Endothelial cell of umbilical vein (primary cell): ENCODE measurements at regions not wholly inside any gene's neighbourhood (a gene's known extent, or its start where the extent isn't known, plus 50 kb on each side); places are given as distances from the start of the nearest gene placed in this dataset.

ENCODE experiments used
- BruUV-seq: library from RNA; stranded (reverse); fragments of 400-500 nt; replicated peaks from 2 replicates; lab custom pipeline; 2021; lab: Mats Ljungman, UMichigan
- CTCF ChIA-PET: fragments of 300-600, 350-600 bp; sonication (Branson Sonifier 250); formaldehyde crosslinking; loops from one replicate; lab custom pipeline; 2021; ENCODE audit warnings: antibody characterized with exemption, inconsistent platforms; lab: Charles Lee
- POLR2A ChIA-PET: fragments of 300-600, 350-600 bp; sonication (Branson Sonifier 250); formaldehyde crosslinking; loops from one replicate; lab custom pipeline; 2021; ENCODE audit warnings: antibody characterized with exemption, inconsistent platforms; lab: Charles Lee
- DNase-seq: peaks from one replicate; pipeline ENCODE4 v3.0.0-alpha.2; 2011; ENCODE audit warnings: low read depth, low spot score
- FAIRE-seq: peaks from 2 replicates; lab custom pipeline; 2011; peaks lifted over from hg19 to GRCh38; lab: Jason Lieb, UNC
- H2AFZ ChIP-seq: 2 replicates; pipeline ENCODE4 v1.6.0; 2012; ENCODE audit warnings: low read depth, low read length, control low read depth, inconsistent platforms
- H3K27ac ChIP-seq: 2 replicates; pipeline ENCODE4 v1.5.1; 2011; ENCODE audit warnings: low read depth, mild to moderate bottlenecking, control low read depth, low read length, moderate library complexity; ENCODE audit not compliant: insufficient read depth
- H3K27me3 ChIP-seq, 2 experiments: 2 replicates each; pipeline versions ENCODE4 v1.6.0 to v1.6.1; 2011; ENCODE audit warnings: low read length in 2 of 2, mixed read lengths in 1 of 2; ENCODE audit not compliant: control insufficient read depth in 2 of 2, insufficient read depth in 2 of 2
- H3K36me3 ChIP-seq, 2 experiments: 2 replicates in 1 of 2; 3 replicates in 1 of 2; pipeline ENCODE4 v1.5.1; 2011; ENCODE audit warnings: low read length in 2 of 2, mild to moderate bottlenecking in 1 of 2, moderate library complexity in 1 of 2; ENCODE audit not compliant: control insufficient read depth in 2 of 2, insufficient read depth in 2 of 2; ENCODE audit errors: extremely low read depth in 1 of 2
- H3K4me1 ChIP-seq: 3 replicates; pipeline ENCODE4 v1.5.1; 2011; ENCODE audit warnings: mild to moderate bottlenecking, low read length; ENCODE audit not compliant: control insufficient read depth, insufficient read depth; ENCODE audit errors: extremely low read depth
- H3K4me2 ChIP-seq: 2 replicates; pipeline ENCODE4 v1.6.1; 2011; ENCODE audit warnings: low read length, control low read depth, mixed read lengths; ENCODE audit not compliant: insufficient read depth
- H3K4me3 ChIP-seq, 3 experiments: fragments of 200-600 bp in 1 of 3; sonication (generic), shearing (Covaris generic) in 1 of 3; replicated peaks in 1 of 3; 2 replicates each; pipeline ENCODE4 v1.5.1; 2011 to 2016; ENCODE audit warnings: control low read depth in 3 of 3, low read length in 3 of 3, mild to moderate bottlenecking in 2 of 3, inconsistent platforms in 1 of 3, low read depth in 1 of 3, moderate library complexity in 1 of 3; ENCODE audit not compliant: insufficient read depth in 1 of 3
- H3K79me2 ChIP-seq: 2 replicates; pipeline ENCODE4 v1.6.0; 2012; ENCODE audit warnings: low read length, inconsistent platforms; ENCODE audit not compliant: control insufficient read depth, insufficient read depth
- H3K9ac ChIP-seq: replicated peaks from 2 replicates; pipeline ENCODE3; 2011; ENCODE audit warnings: low read length, control low read depth; ENCODE audit not compliant: insufficient read depth; ENCODE audit errors: extremely low read depth
- H3K9me1 ChIP-seq: replicated peaks from 3 replicates; pipeline ENCODE4 v1.6.0; 2011; ENCODE audit warnings: mild to moderate bottlenecking, low read length; ENCODE audit not compliant: control insufficient read depth, insufficient read depth; ENCODE audit errors: extremely low read depth
- H3K9me3 ChIP-seq: replicated peaks from 2 replicates; pipeline ENCODE4 v1.5.1; 2012; ENCODE audit warnings: low read length, inconsistent platforms; ENCODE audit not compliant: control insufficient read depth, insufficient read depth
- H4K20me1 ChIP-seq: replicated peaks from 2 replicates; pipeline ENCODE3; 2011; ENCODE audit warnings: mild to moderate bottlenecking, low read length; ENCODE audit not compliant: control insufficient read depth, insufficient read depth; ENCODE audit errors: extremely low read depth
- EZH2 ChIP-seq: IDR thresholded peaks from 2 replicates; pipeline ENCODE4 v1.6.1; 2012; ENCODE audit warnings: borderline replicate concordance, low read depth, mild to moderate bottlenecking, moderate library complexity, low read length, inconsistent platforms; ENCODE audit not compliant: severe bottlenecking
- FOS ChIP-seq: IDR thresholded peaks from 2 replicates; pipeline ENCODE4 v1.6.1; 2011; ENCODE audit warnings: mild to moderate bottlenecking, low read length, moderate library complexity, borderline replicate concordance; ENCODE audit not compliant: insufficient read depth
- GATA2 ChIP-seq: IDR thresholded peaks from 2 replicates; pipeline ENCODE4 v1.7.0; 2011; ENCODE audit warnings: low read depth, mild to moderate bottlenecking, moderate library complexity, mixed read lengths, low read length; ENCODE audit not compliant: insufficient read length, insufficient read depth
- JUN ChIP-seq: IDR thresholded peaks from 2 replicates; pipeline ENCODE4 v1.6.1; 2011; ENCODE audit warnings: borderline replicate concordance, low read depth; ENCODE audit not compliant: insufficient read length, insufficient read depth
- MYC ChIP-seq: IDR thresholded peaks from one replicate; pipeline ENCODE4 v1.6.1; 2011; ENCODE audit warnings: mild to moderate bottlenecking, low read depth, low read length
- POLR2AphosphoS5 ChIP-seq: IDR thresholded peaks from 2 replicates; pipeline ENCODE4 v1.6.1; 2012; ENCODE audit warnings: low read depth, mild to moderate bottlenecking, control low read depth, low read length, moderate library complexity; ENCODE audit not compliant: insufficient read depth
- dilution Hi-C: fragments of 300-500 bp; cut with MboI; formaldehyde crosslinking; loops from one replicate; pipeline ENCODE4 v1.15.0; 2019; ENCODE audit warnings: low sequenced_read_pairs; ENCODE audit not compliant: extremely low pct_ligation_motif_present
- intact Hi-C: fragments of 100-400 bp; cut with micrococcal nuclease; formaldehyde crosslinking; loops from one replicate; pipeline ENCODE4 v1.10.0; 2022
- TF ChIP-seq, protein P1 (sequence below), 2 donors: IDR thresholded peaks; 1 replicate in 1 of 2; 2 replicates in 1 of 2; pipeline ENCODE4 v1.5.1; 2011; ENCODE audit warnings: low read length in 2 of 2, mild to moderate bottlenecking in 2 of 2, moderate library complexity in 2 of 2, control low read depth in 1 of 2, inconsistent platforms in 1 of 2, low read depth in 1 of 2; ENCODE audit not compliant: insufficient read depth in 1 of 2; ENCODE audit errors: extremely low read depth in 1 of 2
- TF ChIP-seq, protein P2 (sequence below): IDR thresholded peaks from 2 replicates; pipeline ENCODE4 v1.6.1; 2011; ENCODE audit not compliant: insufficient read depth, insufficient read length

DNA sequence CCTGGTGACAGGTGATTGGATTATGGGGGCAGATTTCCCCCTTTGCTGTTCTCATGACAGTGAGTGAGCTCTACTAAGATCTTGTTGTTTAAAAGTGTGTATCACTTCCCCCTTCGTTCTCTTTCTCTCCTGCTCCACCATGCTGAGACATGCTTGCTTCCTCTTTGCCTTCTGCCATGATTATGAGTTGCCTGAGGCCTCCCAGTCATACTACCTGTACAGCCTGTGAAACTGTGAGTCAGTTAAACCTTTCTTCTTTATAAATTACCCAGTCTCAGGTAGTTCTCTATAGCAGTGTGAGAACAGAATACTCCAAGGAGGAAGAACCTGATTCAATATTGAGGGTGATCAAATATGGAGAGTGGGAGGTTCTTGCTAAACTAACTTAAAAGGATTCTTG is 724.9 kb downstream of the DOK5 start:
- no TSS peak for BruUV-seq
- ChIA-PET CTCF (no interaction called here), POLR2A (no interaction called here)
- Histone ChIP-seq H4K20me1 (no peaks in the 10 kb centered on the region), H3K9ac (no peak overlapping the region), H3K27ac (no peak overlapping the region), H3K4me3 (no peak overlapping the region), H3K4me1 (no peaks in the 10 kb centered on the region), H3K9me3 (peaks cover 4% of the 10 kb centered on the region), H3K9me1 (no peaks in the 10 kb centered on the region), H3K79me2 (no peaks in the 10 kb centered on the region), H3K27me3 (no peaks in the 10 kb centered on the region), H3K36me3 (no peaks in the 10 kb centered on the region), H3K4me2 (no peak overlapping the region), H2AFZ (no peak overlapping the region)
- TF ChIP-seq EZH2 (no peak), POLR2AphosphoS5 (no peak), FOS (no peak)
- FAIRE-seq (no peak), DNase-seq (no peak)
- dilution Hi-C loops = no loop called here
- intact Hi-C loops = no loop called here

- intact Hi-C loops = no loop called here
- BruUV-seq = no TSS peak
- CTCF ChIA-PET = no interaction called here
Measured at GRCh38 chr20:55194947-55195346, 719.6 kb downstream of the DOK5 start.

More at GRCh38 chr20:55194947-55195346, 719.6 kb downstream of the DOK5 start:
- Histone ChIP-seq H2AFZ (no peak overlapping the region), H3K9me3 (peaks cover 2% of the 10 kb centered on the region), H3K79me2 (no peaks in the 10 kb centered on the region), H3K36me3 (no peaks in the 10 kb centered on the region), H3K4me2 (no peak overlapping the region), H3K9ac (no peak overlapping the region), H3K9me1 (no peaks in the 10 kb centered on the region), H3K4me3 (no peak overlapping the region), H4K20me1 (no peaks in the 10 kb centered on the region), H3K27ac (no peak overlapping the region), H3K27me3 (no peaks in the 10 kb centered on the region), H3K4me1 (no peaks in the 10 kb centered on the region)
- dilution Hi-C loops = no loop called here
- FAIRE-seq (no peak), DNase-seq (no peak)
- TF ChIP-seq MYC (no peak), GATA2 (no peak), JUN (no peak), POLR2AphosphoS5 (no peak), EZH2 (no peak)
- TF ChIP-seq, protein P1, sequence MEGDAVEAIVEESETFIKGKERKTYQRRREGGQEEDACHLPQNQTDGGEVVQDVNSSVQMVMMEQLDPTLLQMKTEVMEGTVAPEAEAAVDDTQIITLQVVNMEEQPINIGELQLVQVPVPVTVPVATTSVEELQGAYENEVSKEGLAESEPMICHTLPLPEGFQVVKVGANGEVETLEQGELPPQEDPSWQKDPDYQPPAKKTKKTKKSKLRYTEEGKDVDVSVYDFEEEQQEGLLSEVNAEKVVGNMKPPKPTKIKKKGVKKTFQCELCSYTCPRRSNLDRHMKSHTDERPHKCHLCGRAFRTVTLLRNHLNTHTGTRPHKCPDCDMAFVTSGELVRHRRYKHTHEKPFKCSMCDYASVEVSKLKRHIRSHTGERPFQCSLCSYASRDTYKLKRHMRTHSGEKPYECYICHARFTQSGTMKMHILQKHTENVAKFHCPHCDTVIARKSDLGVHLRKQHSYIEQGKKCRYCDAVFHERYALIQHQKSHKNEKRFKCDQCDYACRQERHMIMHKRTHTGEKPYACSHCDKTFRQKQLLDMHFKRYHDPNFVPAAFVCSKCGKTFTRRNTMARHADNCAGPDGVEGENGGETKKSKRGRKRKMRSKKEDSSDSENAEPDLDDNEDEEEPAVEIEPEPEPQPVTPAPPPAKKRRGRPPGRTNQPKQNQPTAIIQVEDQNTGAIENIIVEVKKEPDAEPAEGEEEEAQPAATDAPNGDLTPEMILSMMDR (IDR thresholded peaks at IDR 0.05; ENCODE audit: extremely low read depth in 1 of 2, insufficient read depth in 1 of 2, low read depth in 1 of 2, low read length in 2 of 2) = no peak
- TF ChIP-seq, protein P2, sequence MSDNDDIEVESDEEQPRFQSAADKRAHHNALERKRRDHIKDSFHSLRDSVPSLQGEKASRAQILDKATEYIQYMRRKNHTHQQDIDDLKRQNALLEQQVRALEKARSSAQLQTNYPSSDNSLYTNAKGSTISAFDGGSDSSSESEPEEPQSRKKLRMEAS = no peak
- POLR2A ChIA-PET = no interaction called here
